Skeletal muscle satellite cell (primary cell): ENCODE measurements at regions not wholly inside any gene's neighbourhood (a gene's known extent, or its start where the extent isn't known, plus 50 kb on each side); places are given as distances from the start of the nearest gene placed in this dataset.

Experiments
- H3K27me3 ChIP-seq: 2 replicates; pipeline ENCODE4 v1.7.0; 2013; ENCODE audit warnings: low read length; ENCODE audit not compliant: control insufficient read depth, insufficient read depth
- H3K36me3 ChIP-seq: 2 replicates; pipeline ENCODE4 v1.7.0; 2013; ENCODE audit warnings: mild to moderate bottlenecking, control low read depth, low read length; ENCODE audit not compliant: insufficient read depth
- H3K4me1 ChIP-seq: 2 replicates; pipeline ENCODE4 v1.7.0; 2013; ENCODE audit warnings: low read length; ENCODE audit not compliant: control insufficient read depth, insufficient read depth
- H3K4me2 ChIP-seq: 2 replicates; pipeline ENCODE4 v1.7.0; 2013; ENCODE audit warnings: mild to moderate bottlenecking, low read length
- H3K4me3 ChIP-seq: 2 replicates; pipeline ENCODE4 v1.7.0; 2013; ENCODE audit warnings: low read length
- H3K9ac ChIP-seq: 2 replicates; pipeline ENCODE4 v1.7.0; 2013; ENCODE audit warnings: mild to moderate bottlenecking, low read depth, low read length, moderate library complexity
- H3K9me3 ChIP-seq: replicated peaks from 2 replicates; pipeline ENCODE4 v1.7.0; 2013; ENCODE audit warnings: mild to moderate bottlenecking, control low read depth, low read length

DNA sequence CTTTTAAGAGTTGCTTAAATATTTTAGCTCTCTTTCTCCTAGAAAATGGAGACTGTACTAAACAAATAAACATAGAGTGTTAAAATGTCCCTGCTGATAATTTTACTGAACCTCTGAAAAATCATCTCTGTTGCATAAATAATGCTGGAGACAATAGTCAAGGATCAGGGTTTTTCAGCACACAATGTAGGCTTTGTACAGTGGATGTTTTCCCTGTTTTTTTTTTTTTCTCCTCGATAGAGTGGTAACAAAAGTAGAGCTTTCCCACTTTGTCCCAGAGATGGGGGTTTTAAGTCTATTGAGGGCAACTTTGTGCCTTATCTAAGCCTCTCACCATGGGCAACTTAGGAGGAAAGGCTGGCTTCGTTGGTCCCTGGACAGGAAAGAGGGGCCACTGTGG lies 222.6 kb upstream of the HDDC2 start:
- no peak overlapping the region for H3K4me2 ChIP-seq

DNA sequence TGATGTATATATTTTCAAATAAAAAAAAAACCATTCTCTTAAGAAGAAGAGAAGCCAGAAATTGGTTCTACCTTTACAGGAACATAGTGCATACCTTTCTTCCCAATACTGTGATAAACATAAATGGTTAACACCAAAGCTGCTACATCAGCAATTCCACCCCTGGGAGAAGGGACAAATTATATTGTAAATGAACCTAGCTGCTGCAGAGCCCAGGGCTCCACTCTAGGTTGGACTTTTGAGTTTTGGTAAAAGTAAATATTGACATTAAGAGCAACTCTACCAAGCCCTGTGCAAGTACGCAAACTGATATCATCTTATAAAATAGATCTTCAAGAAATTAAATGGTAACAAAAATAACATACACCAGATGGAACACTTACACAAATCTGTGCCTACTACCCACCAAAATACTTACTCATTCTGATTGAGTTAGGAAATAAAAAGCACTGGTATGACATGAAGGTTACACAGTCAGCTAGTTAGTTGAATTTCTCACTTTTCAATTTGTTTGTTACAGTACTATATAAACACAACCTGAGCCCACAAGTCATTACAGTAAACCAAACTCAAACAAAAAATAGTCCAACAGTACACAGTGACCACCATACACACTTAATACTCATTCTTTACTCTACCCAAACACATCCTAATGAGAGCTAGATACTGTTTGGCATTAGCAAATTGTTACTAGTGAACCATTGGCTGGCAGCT lies 223.3 kb upstream of the HEY2 start:
- H3K4me2 ChIP-seq: no peak overlapping the region
- H3K27me3 ChIP-seq: no peaks in the 10 kb centered on the region
- no peaks in the 10 kb centered on the region for H3K9me3 ChIP-seq
- no peak overlapping the region for H3K4me3 ChIP-seq
- no peaks in the 10 kb centered on the region for H3K4me1 ChIP-seq
- no peaks in the 10 kb centered on the region for H3K36me3 ChIP-seq
- H3K9ac ChIP-seq: no peak overlapping the region

More for the DNA sequence above, 222.6 kb upstream of the HDDC2 start:
- Histone ChIP-seq H3K9ac (no peak overlapping the region), H3K4me3 (no peak overlapping the region), H3K9me3 (no peaks in the 10 kb centered on the region), H3K4me1 (peaks cover 4% of the 10 kb centered on the region), H3K27me3 (no peaks in the 10 kb centered on the region), H3K36me3 (no peaks in the 10 kb centered on the region)

DNA sequence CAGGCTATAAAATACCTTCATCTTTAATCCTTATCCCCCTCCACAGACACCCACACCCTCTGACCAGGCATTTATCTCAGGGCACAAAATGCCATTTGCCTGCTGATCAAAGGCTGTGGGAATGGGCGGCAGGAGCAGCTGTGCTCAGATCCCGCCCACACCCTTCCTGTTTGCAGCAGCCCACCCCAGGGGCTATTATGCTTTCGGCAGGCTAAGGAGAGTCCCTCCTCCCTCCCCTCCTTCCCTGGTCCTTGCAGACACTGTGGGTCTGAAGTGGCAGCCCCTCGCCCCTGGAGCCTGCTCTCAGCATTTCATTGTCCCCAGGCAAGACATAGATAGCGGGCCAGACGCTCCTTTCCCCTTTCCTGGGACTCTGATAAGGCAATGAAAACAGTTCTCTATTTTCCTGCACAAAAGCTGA lies 220.8 kb upstream of the HEY2 start:
- Histone ChIP-seq H3K27me3 (no peaks in the 10 kb centered on the region), H3K4me2 (no peak overlapping the region), H3K9me3 (no peaks in the 10 kb centered on the region), H3K36me3 (no peaks in the 10 kb centered on the region), H3K9ac (no peak overlapping the region), H3K4me3 (no peak overlapping the region), H3K4me1 (no peaks in the 10 kb centered on the region)

DNA sequence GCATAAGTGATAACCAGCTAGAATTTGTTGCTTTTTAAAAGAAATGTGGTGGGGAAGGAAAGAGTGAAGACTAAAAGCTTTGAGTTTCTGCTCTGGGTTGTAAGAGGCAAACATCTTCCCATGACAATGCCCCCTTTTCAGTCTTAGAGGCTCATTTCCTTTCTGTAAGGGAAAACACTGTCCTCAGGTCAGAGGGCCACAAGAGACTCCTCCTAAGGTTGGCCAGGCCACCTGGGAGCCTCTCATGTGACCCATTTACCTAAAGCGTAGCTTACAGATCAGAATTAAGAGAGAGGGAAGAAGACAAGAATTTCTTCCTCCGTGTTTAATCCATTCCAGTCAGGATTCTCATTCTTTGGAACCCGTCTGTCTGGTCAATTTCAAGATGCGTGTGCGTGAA lies 220.4 kb upstream of the HEY2 start:
- no peaks in the 10 kb centered on the region for H3K36me3 ChIP-seq
- no peaks in the 10 kb centered on the region for H3K27me3 ChIP-seq
- H3K9ac ChIP-seq: no peak overlapping the region
- no peak overlapping the region for H3K4me2 ChIP-seq
- H3K4me3 ChIP-seq: no peak overlapping the region
- no peaks in the 10 kb centered on the region for H3K9me3 ChIP-seq
- H3K4me1 ChIP-seq: no peaks in the 10 kb centered on the region

DNA sequence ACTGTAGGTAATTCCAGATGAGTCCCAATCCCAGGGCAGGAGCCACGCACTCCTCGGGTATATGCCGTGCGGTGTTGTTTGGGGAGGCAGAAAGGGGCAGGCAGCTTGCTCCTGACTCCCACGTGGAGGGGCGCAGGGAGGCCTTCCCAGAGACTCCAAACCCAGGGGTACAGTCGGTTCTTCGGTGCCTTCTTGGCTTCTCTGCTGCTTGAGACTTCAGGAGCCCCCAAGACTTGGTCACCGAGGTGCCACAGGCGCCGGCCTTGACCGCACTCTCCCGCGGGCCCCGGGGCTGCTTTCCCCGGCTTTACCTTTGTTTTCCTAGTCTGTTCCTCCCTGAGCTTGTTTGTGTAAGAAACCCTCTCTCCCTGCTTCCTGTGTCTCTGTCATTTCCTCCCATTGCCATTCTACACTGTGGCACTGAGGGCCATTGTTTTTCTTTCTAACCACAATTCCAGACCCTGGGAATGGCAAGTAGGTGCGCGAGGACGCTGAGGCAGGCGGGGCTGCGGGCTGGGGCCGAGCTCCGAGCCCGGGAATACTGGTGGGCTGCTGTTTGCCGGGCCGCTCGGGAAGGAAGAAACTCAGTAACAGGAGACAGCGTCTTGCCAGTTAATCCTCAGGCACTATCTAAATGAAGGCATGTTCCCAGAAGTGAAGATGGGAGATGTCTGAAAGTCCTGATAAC lies 215.6 kb upstream of the HEY2 start:
- Histone ChIP-seq H3K4me3 (no peak overlapping the region), H3K9ac (no peak overlapping the region)

DNA sequence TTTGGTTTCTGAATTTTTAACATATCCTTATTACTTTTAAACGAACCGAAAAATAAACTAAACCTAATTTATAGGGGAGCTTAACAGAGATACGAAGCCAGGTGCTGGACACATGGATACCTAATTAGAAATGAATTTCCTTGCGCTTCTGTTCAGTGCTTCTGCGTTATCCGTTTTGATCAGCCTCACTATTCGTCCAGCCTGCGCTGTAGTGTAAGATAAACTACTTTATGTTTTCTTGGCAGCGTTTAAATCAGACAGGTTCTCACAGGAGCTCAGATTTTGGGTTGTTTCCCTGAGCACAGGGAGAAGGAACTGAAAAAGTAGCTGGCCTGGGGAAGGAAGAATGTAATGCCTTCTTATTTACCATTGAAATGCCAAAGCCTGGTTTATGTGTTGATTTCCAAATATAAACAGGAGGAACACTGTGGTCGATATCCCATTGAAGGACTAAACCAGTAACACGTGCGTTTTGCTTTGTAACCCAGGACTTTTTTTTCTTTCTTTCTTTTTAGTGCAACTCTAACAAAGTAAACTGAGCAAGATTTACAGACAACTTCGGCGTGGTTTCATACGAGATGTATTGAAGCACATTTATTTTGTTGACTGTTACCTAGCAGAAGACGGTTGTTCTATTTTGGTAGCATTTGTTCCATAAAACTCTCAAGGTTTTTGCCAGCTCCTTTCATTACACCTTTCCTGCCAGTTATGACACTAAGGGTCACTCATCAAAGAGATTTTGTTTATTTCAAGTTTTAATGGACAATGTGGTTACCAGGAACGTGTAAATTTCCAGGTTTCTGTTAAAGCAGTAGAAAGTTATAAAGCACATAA lies 214.8 kb upstream of the HEY2 start:
- H3K9ac ChIP-seq: no peak overlapping the region
- no peaks in the 10 kb centered on the region for H3K27me3 ChIP-seq
- no peaks in the 10 kb centered on the region for H3K4me1 ChIP-seq
- H3K4me3 ChIP-seq: no peak overlapping the region
- no peaks in the 10 kb centered on the region for H3K36me3 ChIP-seq
- no peak overlapping the region for H3K4me2 ChIP-seq
- H3K9me3 ChIP-seq: no peaks in the 10 kb centered on the region

More for the DNA sequence above, 215.6 kb upstream of the HEY2 start:
- H3K4me2 ChIP-seq: no peak overlapping the region
- H3K27me3 ChIP-seq: no peaks in the 10 kb centered on the region
- no peaks in the 10 kb centered on the region for H3K36me3 ChIP-seq
- H3K4me1 ChIP-seq: no peaks in the 10 kb centered on the region
- no peaks in the 10 kb centered on the region for H3K9me3 ChIP-seq

DNA sequence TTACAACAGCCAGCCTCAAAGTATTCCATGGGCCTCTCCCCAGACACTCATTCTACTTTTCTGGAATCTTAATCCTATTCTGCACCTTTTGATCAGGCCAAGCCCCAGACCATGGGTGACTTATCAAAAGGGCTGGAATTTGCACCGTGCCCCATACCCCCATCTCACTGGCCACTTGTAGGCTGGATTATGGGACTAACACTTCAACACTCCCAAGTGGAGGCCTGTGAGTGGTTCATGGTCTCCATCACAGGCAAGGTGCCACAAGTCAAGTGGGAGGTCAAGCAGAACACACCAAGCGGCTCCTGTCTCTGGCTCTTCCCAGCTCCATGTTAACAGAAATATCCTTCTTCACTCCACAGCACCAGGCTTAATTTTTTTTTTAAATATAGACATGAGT lies 212.3 kb upstream of the HEY2 start:
- no peaks in the 10 kb centered on the region for H3K36me3 ChIP-seq
- no peaks in the 10 kb centered on the region for H3K9me3 ChIP-seq
- H3K4me1 ChIP-seq: no peaks in the 10 kb centered on the region

DNA sequence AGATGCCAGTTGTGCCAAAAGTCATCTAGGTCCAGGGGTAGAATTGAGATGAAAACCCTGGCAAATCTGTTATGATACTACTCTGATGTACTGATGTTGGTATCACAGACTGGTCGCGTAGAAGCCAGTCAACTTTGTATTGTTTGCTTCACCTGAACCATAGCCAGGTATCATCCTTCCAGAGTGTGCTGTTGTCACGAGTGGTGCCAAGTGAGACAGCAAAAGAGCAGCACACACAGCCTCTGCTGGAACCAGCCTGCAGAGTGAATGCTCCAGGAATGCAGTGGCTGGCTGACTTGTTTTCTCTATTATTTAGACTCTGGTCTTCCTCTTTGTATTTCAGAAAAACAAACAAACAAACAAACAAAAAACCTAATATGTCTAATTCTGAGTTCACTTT lies 209.5 kb upstream of the HEY2 start:
- Histone ChIP-seq H3K4me1 (no peaks in the 10 kb centered on the region), H3K36me3 (no peaks in the 10 kb centered on the region), H3K4me2 (no peak overlapping the region), H3K4me3 (no peak overlapping the region), H3K9me3 (no peaks in the 10 kb centered on the region), H3K27me3 (no peaks in the 10 kb centered on the region), H3K9ac (no peak overlapping the region)

More for the DNA sequence above, 212.3 kb upstream of the HEY2 start:
- H3K9ac ChIP-seq: no peak overlapping the region
- no peak overlapping the region for H3K4me3 ChIP-seq
- H3K27me3 ChIP-seq: no peaks in the 10 kb centered on the region
- no peak overlapping the region for H3K4me2 ChIP-seq

DNA sequence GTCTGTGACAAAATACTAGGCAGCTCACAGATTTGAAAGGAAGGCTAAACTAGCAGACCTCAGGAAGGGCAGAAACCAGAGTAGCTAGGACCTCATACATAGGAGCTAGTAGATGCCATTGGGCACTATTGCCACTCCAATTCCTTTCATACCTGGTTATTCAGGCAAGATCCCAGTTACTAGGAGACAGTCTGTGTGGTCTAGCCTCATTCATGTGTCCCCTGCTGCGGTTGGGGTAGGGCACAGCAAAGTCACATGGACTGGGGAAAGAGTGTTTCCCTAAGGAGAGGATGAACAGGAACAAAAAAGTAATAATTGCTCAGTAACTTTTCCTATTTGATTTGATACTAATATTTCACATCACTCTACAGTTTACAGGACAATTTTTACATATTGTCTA lies 204.6 kb upstream of the HEY2 start:
- no peaks in the 10 kb centered on the region for H3K36me3 ChIP-seq
- no peaks in the 10 kb centered on the region for H3K4me1 ChIP-seq
- no peaks in the 10 kb centered on the region for H3K27me3 ChIP-seq
- H3K9me3 ChIP-seq: no peaks in the 10 kb centered on the region
- no peak overlapping the region for H3K4me2 ChIP-seq
- no peak overlapping the region for H3K9ac ChIP-seq
- H3K4me3 ChIP-seq: no peak overlapping the region

DNA sequence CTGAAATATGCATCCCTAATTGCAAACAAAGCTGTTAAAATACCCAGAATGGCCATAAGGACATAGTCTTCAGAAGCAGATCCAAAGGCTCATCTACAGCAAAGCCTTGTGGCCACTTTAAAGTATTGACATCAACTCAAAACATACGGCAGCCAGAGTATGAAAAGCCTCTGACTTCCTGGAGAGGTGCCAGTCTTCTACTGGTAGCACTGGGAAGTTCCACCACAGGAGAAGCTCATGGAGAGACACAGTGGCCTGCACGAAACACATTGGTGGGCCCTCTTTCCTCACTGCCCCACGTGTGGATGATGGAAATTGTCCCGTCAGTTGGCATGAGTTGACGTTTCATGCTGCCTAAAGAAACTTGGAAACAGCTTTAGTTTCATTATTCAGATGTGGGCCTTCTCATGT lies 202.6 kb upstream of the HEY2 start:
- H3K36me3 ChIP-seq: no peaks in the 10 kb centered on the region
- no peak overlapping the region for H3K9ac ChIP-seq
- peak overlapping the region; percentile 17 for H3K4me2 ChIP-seq
- H3K4me1 ChIP-seq: no peaks in the 10 kb centered on the region
- H3K9me3 ChIP-seq: no peaks in the 10 kb centered on the region
- H3K4me3 ChIP-seq: no peak overlapping the region
- H3K27me3 ChIP-seq: no peaks in the 10 kb centered on the region

DNA sequence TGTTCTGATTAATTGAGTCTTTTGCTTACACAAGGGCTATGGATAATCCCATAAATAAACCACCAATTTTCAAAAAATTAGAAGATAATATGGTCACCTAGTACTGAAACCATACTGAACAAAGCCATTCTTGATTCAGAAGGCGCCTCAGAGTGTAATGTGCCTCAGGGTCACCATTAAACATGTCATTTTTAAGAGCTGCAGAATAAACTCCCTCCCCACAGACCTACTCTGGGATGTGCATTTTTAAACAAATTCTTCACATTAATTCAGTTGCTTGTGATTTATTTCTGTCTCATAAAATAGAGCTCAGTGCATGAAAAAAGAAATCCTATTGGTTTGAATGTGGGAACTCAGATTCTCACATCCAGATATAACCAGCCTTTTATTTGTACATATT lies 202.1 kb upstream of the HEY2 start:
- Histone ChIP-seq H3K36me3 (no peaks in the 10 kb centered on the region), H3K4me2 (no peak overlapping the region), H3K9me3 (no peaks in the 10 kb centered on the region), H3K4me3 (no peak overlapping the region), H3K4me1 (no peaks in the 10 kb centered on the region), H3K9ac (no peak overlapping the region), H3K27me3 (no peaks in the 10 kb centered on the region)
